ENCODE measurements at regions not wholly inside any gene's neighbourhood (a gene's known extent, or its start where the extent isn't known, plus 50 kb on each side); places are given as distances from the start of the nearest gene placed in this dataset.

- no peak for TF ChIP-seq CTCF (IDR thresholded peaks at IDR 0.05 in 4 of 5, conservative IDR thresholded peaks at IDR 0.05 in 1 of 5)
- no peak for TF ChIP-seq POLR2A (IDR thresholded peaks at IDR 0.05)
Observed at GRCh38 chr1:5706239-5706638, 286.0 kb downstream of the NPHP4 start.

Measured in gastrocnemius medialis (tissue), 4 donors.